K562 (cell line): ENCODE measurements at regions not wholly inside any gene's neighbourhood (a gene's known extent, or its start where the extent isn't known, plus 50 kb on each side); places are given as distances from the start of the nearest gene placed in this dataset.

Experiments used
- ATAC-seq: fragments of 200-7000 bp; cut with Tn5 transposase; 3 replicates; pipeline ENCODE4 v1.9.1; 2020; ENCODE audit warnings: moderate library complexity
- BruUV-seq: library from RNA; stranded (reverse); fragments of 400-500 nt; replicated peaks from 2 replicates; lab custom pipeline; 2021; lab: Mats Ljungman, UMichigan
- CTCF ChIA-PET: fragments of 300-600 bp; formaldehyde crosslinking; extraction: SDS; loops from one replicate; lab custom pipeline; 2021; ENCODE audit warnings: low intra/inter-chr PET ratio; lab: Yijun Ruan, JAX
- POLR2A ChIA-PET: fragments of 300-600, 350-650 bp; sonication (Branson Sonifier 250); formaldehyde crosslinking; extraction: SDS; loops from one replicate; lab custom pipeline; 2021; ENCODE audit warnings: antibody characterized with exemption, inconsistent platforms; lab: Yijun Ruan, JAX
- DNase-seq, 4 experiments: peaks; one replicate each; pipeline versions ENCODE4 v3.0.0 to v3.0.0-alpha.2; 2011 to 2018; ENCODE audit warnings: low spot score in 3 of 4, mixed read lengths in 3 of 4; ENCODE audit errors: extremely low read depth in 1 of 4
- FAIRE-seq: peaks from 2 replicates; lab custom pipeline; 2011; peaks lifted over from hg19 to GRCh38; lab: Jason Lieb, UNC
- H2AFZ ChIP-seq: 2 replicates; pipeline ENCODE4 v1.6.0; 2011; ENCODE audit warnings: low read depth, low read length, control low read depth, inconsistent platforms
- H3K27ac ChIP-seq: fragments of 200-600 bp; 3 replicates; pipeline ENCODE4 v1.8.0; 2011; ENCODE audit warnings: low read depth, mild to moderate bottlenecking, control low read depth, inconsistent platforms, low read length, moderate library complexity, mixed read lengths; ENCODE audit errors: extremely low read depth
- H3K27me3 ChIP-seq, 2 experiments: fragments of 300-600 bp in 1 of 2; 2 replicates in 1 of 2; 3 replicates in 1 of 2; pipeline versions ENCODE4 v1.6.0 to v1.8.0; 2011; ENCODE audit warnings: inconsistent platforms in 2 of 2, low read length in 2 of 2, mild to moderate bottlenecking in 1 of 2, mixed read lengths in 1 of 2, moderate library complexity in 1 of 2; ENCODE audit not compliant: control insufficient read depth in 2 of 2, insufficient read depth in 2 of 2
- H3K36me3 ChIP-seq: fragments of 300-600 bp; 3 replicates; pipeline ENCODE4 v1.8.0; 2011; ENCODE audit warnings: mild to moderate bottlenecking, low read length, inconsistent platforms; ENCODE audit not compliant: control insufficient read depth, insufficient read depth
- H3K4me1 ChIP-seq, 2 experiments: fragments of 200-600 bp in 1 of 2; replicated peaks in 1 of 2; 2 replicates in 1 of 2; 3 replicates in 1 of 2; pipeline versions ENCODE4 v1.5.1 to v1.8.0; 2011; ENCODE audit warnings: inconsistent platforms in 2 of 2, low read length in 2 of 2, mild to moderate bottlenecking in 1 of 2, mixed read lengths in 1 of 2, moderate library complexity in 1 of 2; ENCODE audit not compliant: control insufficient read depth in 2 of 2, insufficient read depth in 2 of 2
- H3K4me2 ChIP-seq: 2 replicates; pipeline ENCODE4 v1.6.1; 2011; ENCODE audit warnings: low read length, control low read depth, inconsistent platforms, mixed read lengths; ENCODE audit not compliant: insufficient read depth
- H3K4me3 ChIP-seq: fragments of 200-600 bp; sonication (generic), shearing (Covaris generic); 2 replicates; pipeline ENCODE4 v1.5.1; 2016; ENCODE audit warnings: control low read depth, inconsistent platforms
- H3K79me2 ChIP-seq: fragments of 200-600 bp; 3 replicates; pipeline ENCODE4 v1.8.0; 2011; ENCODE audit warnings: low read length, inconsistent platforms; ENCODE audit not compliant: control insufficient read depth, insufficient read depth
- H3K9ac ChIP-seq, 2 experiments: 2 replicates each; pipeline versions ENCODE4 v1.6.0 to v1.6.1; 2011; ENCODE audit warnings: low read depth in 2 of 2, low read length in 2 of 2, control low read depth in 1 of 2, inconsistent platforms in 1 of 2, mild to moderate bottlenecking in 1 of 2, mixed read lengths in 1 of 2; ENCODE audit not compliant: insufficient read depth in 1 of 2
- H3K9me1 ChIP-seq: one replicate; pipeline ENCODE4 v1.6.0; 2011; ENCODE audit warnings: inconsistent platforms, mild to moderate bottlenecking, low read length, moderate library complexity; ENCODE audit not compliant: control insufficient read depth, insufficient read depth
- H3K9me3 ChIP-seq: replicated peaks from 2 replicates; pipeline ENCODE4 v1.5.1; 2011; ENCODE audit warnings: low read depth, low read length, inconsistent platforms; ENCODE audit not compliant: control insufficient read depth, insufficient read depth
- H4K20me1 ChIP-seq: replicated peaks from 2 replicates; pipeline ENCODE4 v1.6.1; 2011; ENCODE audit warnings: low read length, inconsistent platforms, mixed read lengths; ENCODE audit not compliant: control insufficient read depth, insufficient read depth
- BCOR ChIP-seq: fragments of 450-650 bp; IDR thresholded peaks from 2 replicates; pipeline ENCODE4 v1.6.1; 2016
- CC2D1A ChIP-seq: fragments of 450-650 bp; IDR thresholded peaks from 2 replicates; pipeline ENCODE4 v1.6.1; 2017; ENCODE audit warnings: mild to moderate bottlenecking
- FUS ChIP-seq: fragments of 200-400 bp; formaldehyde crosslinking; optimal IDR thresholded peaks from 2 replicates; pipeline ENCODE3; 2017; ENCODE audit warnings: low read depth, low read length
- HOXB6 ChIP-seq: fragments of 250-450 bp; sonication (Bioruptor Pico); IDR thresholded peaks from 2 replicates; pipeline ENCODE4 v1.5.1; 2022; ENCODE audit warnings: mild to moderate bottlenecking, borderline replicate concordance
- NFIC ChIP-seq: fragments of 450-650 bp; IDR thresholded peaks from 2 replicates; pipeline ENCODE4 v1.6.1; 2017; ENCODE audit warnings: mild to moderate bottlenecking, inconsistent platforms
- SOX6 ChIP-seq: fragments of 450-650 bp; IDR thresholded peaks from 2 replicates; pipeline ENCODE4 v1.6.1; 2014; ENCODE audit warnings: mild to moderate bottlenecking
- SRF ChIP-seq, 2 experiments: fragments of 250-450, 450-650 bp in 1 of 2; sonication (Bioruptor Pico) in 1 of 2; sonication (generic) in 1 of 2; formaldehyde crosslinking; IDR thresholded peaks; 2 replicates each; pipeline versions ENCODE4 v1.5.0 to v1.5.1; 2020 to 2022; ENCODE audit warnings: mild to moderate bottlenecking in 1 of 2, missing genetic modification reagents in 1 of 2
- ZKSCAN8 ChIP-seq: fragments of 200-800 bp; sonication (Bioruptor generic); IDR thresholded peaks from 2 replicates; pipeline ENCODE4 v1.6.1; 2016; ENCODE audit warnings: missing genetic modification characterization, missing compliant biosample characterization
- ZNF174 ChIP-seq: fragments of 250-450 bp; sonication (Bioruptor Pico); IDR thresholded peaks from 2 replicates; pipeline ENCODE4 v1.4.0; 2020; ENCODE audit warnings: mild to moderate bottlenecking
- WGBS: fragments of 100-300 bp; shearing (Covaris generic); methylation state at CpG from one replicate; pipeline ENCODE4 v1.1.6; 2016; ENCODE audit warnings: low coverage, mixed read lengths; ENCODE audit not compliant: insufficient coverage; ENCODE audit errors: missing lambda C conversion rate; 5-methylcytosine and 5-hydroxymethylcytosine counted together
- in situ Hi-C: fragments of 300-500 bp; cut with MboI; formaldehyde crosslinking; loops from 4 replicates; pipeline ENCODE4 v1.15.0; 2018; ENCODE audit warnings: inconsistent platforms, mixed read lengths
- intact Hi-C: fragments of 100-400 bp; cut with micrococcal nuclease; formaldehyde crosslinking; loops from 2 replicates; pipeline ENCODE4 v1.14.2; 2022
- TF ChIP-seq, protein P1 (sequence below): fragments of 250-450 bp; sonication (Bioruptor Pico); IDR thresholded peaks from 2 replicates; pipeline ENCODE4 v1.5.0; 2021
- TF ChIP-seq, protein P2 (sequence below): sonication (generic); formaldehyde crosslinking; IDR thresholded peaks from 2 replicates; pipeline ENCODE4 v1.8.0; 2022; ENCODE audit warnings: missing genetic modification reagents, mild to moderate bottlenecking, borderline replicate concordance
- TF ChIP-seq, protein P3 (sequence below): sonication (generic); formaldehyde crosslinking; IDR thresholded peaks from 2 replicates; pipeline ENCODE4 v1.8.1; 2023; ENCODE audit warnings: mild to moderate bottlenecking, missing genetic modification reagents
- TF ChIP-seq, protein P4 (sequence below): sonication (generic); formaldehyde crosslinking; IDR thresholded peaks from 2 replicates; pipeline ENCODE4 v1.8.0; 2022; ENCODE audit warnings: mild to moderate bottlenecking, missing genetic modification reagents
- TF ChIP-seq, protein P5 (sequence below): sonication (generic); formaldehyde crosslinking; IDR thresholded peaks from 2 replicates; pipeline ENCODE4 v1.8.0; 2022; ENCODE audit warnings: mild to moderate bottlenecking, missing genetic modification reagents

DNA sequence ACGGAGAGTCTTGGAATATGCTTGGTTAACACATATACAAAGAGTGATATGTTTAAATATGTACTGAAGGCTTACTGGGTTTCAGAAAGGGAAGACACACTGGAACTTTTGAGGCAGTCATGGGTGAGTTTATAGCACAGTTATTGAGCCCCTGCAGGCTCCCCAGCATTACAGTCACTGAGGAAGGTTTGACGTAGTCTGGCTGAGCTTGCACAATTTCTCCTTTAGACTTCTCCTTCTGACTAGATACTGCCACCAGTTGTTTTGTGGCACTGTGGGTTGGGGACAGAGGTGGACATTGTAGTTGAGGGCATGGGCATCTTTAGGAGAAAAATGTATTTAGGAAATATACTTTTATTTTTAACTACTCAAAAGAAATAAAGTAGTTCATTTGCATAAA lies 285.4 kb downstream of the C11orf87 start:
- H3K27me3 ChIP-seq = no peaks in the 10 kb centered on the region
- no peaks in the 10 kb centered on the region for H3K9me3 ChIP-seq
- no peak overlapping the region for H3K9ac ChIP-seq
- no peaks in the 10 kb centered on the region for H3K9me1 ChIP-seq
- H3K79me2 ChIP-seq = no peaks in the 10 kb centered on the region
- no peaks in the 10 kb centered on the region for H3K4me1 ChIP-seq
- no peak for FAIRE-seq
- no peak overlapping the region for H3K4me3 ChIP-seq
- no peak for ATAC-seq
- no peak for DNase-seq
- H3K36me3 ChIP-seq = no peaks in the 10 kb centered on the region
- no TSS peak for BruUV-seq
- intact Hi-C loops = no loop called here
- in situ Hi-C loops = no loop called here
- CTCF ChIA-PET = no interaction called here
- no peak overlapping the region for H3K27ac ChIP-seq
- no peak overlapping the region for H3K4me2 ChIP-seq
- H4K20me1 ChIP-seq = no peaks in the 10 kb centered on the region
- 5% methylated on average over 2 of the region's 2 CpGs for WGBS
- POLR2A ChIA-PET = no interaction called here
- H2AFZ ChIP-seq = no peak overlapping the region
- TF ChIP-seq CC2D1A (no peak), NFIC (no peak), SRF (CRISPR knock-in tag; IDR thresholded peaks at IDR 0.05) (no peak), SOX6 (no peak), ZKSCAN8 (CRISPR knock-in tag) (no peak), ZNF174 (CRISPR knock-in tag) (no peak), BCOR (no peak), HOXB6 (CRISPR knock-in tag) (no peak), FUS (no peak)
- TF ChIP-seq, protein P1, sequence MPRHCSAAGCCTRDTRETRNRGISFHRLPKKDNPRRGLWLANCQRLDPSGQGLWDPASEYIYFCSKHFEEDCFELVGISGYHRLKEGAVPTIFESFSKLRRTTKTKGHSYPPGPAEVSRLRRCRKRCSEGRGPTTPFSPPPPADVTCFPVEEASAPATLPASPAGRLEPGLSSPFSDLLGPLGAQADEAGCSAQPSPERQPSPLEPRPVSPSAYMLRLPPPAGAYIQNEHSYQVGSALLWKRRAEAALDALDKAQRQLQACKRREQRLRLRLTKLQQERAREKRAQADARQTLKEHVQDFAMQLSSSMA (CRISPR knock-in tag) = no peak
- TF ChIP-seq, protein P2, sequence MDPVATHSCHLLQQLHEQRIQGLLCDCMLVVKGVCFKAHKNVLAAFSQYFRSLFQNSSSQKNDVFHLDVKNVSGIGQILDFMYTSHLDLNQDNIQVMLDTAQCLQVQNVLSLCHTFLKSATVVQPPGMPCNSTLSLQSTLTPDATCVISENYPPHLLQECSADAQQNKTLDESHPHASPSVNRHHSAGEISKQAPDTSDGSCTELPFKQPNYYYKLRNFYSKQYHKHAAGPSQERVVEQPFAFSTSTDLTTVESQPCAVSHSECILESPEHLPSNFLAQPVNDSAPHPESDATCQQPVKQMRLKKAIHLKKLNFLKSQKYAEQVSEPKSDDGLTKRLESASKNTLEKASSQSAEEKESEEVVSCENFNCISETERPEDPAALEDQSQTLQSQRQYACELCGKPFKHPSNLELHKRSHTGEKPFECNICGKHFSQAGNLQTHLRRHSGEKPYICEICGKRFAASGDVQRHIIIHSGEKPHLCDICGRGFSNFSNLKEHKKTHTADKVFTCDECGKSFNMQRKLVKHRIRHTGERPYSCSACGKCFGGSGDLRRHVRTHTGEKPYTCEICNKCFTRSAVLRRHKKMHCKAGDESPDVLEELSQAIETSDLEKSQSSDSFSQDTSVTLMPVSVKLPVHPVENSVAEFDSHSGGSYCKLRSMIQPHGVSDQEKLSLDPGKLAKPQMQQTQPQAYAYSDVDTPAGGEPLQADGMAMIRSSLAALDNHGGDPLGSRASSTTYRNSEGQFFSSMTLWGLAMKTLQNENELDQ (CRISPR knock-in tag) = no peak
- TF ChIP-seq, protein P3, sequence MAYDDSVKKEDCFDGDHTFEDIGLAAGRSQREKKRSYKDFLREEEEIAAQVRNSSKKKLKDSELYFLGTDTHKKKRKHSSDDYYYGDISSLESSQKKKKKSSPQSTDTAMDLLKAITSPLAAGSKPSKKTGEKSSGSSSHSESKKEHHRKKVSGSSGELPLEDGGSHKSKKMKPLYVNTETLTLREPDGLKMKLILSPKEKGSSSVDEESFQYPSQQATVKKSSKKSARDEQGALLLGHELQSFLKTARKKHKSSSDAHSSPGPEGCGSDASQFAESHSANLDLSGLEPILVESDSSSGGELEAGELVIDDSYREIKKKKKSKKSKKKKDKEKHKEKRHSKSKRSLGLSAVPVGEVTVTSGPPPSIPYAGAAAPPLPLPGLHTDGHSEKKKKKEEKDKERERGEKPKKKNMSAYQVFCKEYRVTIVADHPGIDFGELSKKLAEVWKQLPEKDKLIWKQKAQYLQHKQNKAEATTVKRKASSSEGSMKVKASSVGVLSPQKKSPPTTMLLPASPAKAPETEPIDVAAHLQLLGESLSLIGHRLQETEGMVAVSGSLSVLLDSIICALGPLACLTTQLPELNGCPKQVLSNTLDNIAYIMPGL (CRISPR knock-in tag) = no peak
- TF ChIP-seq, protein P4, sequence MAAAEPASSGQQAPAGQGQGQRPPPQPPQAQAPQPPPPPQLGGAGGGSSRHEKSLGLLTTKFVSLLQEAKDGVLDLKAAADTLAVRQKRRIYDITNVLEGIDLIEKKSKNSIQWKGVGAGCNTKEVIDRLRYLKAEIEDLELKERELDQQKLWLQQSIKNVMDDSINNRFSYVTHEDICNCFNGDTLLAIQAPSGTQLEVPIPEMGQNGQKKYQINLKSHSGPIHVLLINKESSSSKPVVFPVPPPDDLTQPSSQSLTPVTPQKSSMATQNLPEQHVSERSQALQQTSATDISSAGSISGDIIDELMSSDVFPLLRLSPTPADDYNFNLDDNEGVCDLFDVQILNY (CRISPR knock-in tag) = no peak
- TF ChIP-seq, protein P5, sequence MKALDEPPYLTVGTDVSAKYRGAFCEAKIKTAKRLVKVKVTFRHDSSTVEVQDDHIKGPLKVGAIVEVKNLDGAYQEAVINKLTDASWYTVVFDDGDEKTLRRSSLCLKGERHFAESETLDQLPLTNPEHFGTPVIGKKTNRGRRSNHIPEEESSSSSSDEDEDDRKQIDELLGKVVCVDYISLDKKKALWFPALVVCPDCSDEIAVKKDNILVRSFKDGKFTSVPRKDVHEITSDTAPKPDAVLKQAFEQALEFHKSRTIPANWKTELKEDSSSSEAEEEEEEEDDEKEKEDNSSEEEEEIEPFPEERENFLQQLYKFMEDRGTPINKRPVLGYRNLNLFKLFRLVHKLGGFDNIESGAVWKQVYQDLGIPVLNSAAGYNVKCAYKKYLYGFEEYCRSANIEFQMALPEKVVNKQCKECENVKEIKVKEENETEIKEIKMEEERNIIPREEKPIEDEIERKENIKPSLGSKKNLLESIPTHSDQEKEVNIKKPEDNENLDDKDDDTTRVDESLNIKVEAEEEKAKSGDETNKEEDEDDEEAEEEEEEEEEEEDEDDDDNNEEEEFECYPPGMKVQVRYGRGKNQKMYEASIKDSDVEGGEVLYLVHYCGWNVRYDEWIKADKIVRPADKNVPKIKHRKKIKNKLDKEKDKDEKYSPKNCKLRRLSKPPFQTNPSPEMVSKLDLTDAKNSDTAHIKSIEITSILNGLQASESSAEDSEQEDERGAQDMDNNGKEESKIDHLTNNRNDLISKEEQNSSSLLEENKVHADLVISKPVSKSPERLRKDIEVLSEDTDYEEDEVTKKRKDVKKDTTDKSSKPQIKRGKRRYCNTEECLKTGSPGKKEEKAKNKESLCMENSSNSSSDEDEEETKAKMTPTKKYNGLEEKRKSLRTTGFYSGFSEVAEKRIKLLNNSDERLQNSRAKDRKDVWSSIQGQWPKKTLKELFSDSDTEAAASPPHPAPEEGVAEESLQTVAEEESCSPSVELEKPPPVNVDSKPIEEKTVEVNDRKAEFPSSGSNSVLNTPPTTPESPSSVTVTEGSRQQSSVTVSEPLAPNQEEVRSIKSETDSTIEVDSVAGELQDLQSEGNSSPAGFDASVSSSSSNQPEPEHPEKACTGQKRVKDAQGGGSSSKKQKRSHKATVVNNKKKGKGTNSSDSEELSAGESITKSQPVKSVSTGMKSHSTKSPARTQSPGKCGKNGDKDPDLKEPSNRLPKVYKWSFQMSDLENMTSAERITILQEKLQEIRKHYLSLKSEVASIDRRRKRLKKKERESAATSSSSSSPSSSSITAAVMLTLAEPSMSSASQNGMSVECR (CRISPR knock-in tag) = no peak
